GM12864 (cell line): ENCODE measurements at regions not wholly inside any gene's neighbourhood (a gene's known extent, or its start where the extent isn't known, plus 50 kb on each side); places are given as distances from the start of the nearest gene placed in this dataset.

Experiments used
- DNase-seq: peaks from one replicate; pipeline ENCODE4 v3.0.0-alpha.2; 2011; ENCODE audit warnings: low read depth
- H3K4me3 ChIP-seq: 2 replicates; pipeline ENCODE4 v1.5.1; 2011; ENCODE audit warnings: mild to moderate bottlenecking, low read depth, low read length, control low read depth
- CTCF ChIP-seq: IDR thresholded peaks from 2 replicates; pipeline ENCODE4 v1.5.1; 2011; ENCODE audit warnings: low read depth, mild to moderate bottlenecking, moderate library complexity, low read length, control low read depth, inconsistent platforms; ENCODE audit errors: missing control alignments

DNA sequence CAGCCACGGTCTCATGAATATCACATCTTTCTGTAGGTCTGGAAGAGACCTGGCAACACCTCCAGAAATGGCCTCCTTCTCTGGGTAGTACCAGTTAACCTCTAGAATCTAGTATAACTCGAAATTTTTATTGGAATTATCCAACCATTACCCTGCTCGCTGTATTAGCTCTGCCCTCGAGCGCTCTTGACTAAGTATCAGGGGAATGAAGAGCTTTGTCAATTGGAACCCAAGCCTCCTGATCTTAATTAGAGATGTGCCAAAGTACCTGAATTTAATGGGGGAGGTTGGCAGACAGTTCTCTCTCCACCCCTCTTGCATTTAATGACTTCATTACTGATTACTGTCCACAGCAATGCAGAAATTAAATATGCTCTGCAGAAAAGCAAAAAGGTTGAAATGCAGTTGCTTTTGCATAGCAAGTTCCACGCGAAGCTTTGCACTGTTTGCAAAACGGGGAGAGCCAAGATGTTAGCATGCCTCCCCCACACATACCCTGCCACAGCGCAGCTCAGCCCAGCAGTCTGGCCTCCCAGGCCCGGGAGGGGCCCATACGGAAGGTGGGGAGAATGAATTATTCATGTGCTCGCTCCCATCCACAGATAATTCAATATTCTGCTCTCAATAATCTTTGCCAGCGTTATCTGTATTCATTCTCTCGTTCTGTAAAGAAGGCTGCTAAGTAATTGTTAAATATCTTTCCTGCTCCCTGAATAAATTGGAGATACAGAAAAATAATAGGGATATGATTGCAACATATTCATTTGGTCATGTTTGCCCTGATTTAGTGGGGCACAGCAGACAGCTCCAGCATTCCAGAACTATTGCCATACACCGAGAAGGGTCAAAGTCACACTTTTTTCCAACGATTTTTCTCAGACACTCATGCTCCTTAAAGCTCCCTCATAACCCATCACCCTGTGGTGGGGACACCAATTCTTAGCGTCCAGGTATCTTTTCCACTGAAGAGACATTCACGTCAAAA is 305.8 kb downstream of the CDH26 start:
- TF ChIP-seq CTCF: no peak

DNA sequence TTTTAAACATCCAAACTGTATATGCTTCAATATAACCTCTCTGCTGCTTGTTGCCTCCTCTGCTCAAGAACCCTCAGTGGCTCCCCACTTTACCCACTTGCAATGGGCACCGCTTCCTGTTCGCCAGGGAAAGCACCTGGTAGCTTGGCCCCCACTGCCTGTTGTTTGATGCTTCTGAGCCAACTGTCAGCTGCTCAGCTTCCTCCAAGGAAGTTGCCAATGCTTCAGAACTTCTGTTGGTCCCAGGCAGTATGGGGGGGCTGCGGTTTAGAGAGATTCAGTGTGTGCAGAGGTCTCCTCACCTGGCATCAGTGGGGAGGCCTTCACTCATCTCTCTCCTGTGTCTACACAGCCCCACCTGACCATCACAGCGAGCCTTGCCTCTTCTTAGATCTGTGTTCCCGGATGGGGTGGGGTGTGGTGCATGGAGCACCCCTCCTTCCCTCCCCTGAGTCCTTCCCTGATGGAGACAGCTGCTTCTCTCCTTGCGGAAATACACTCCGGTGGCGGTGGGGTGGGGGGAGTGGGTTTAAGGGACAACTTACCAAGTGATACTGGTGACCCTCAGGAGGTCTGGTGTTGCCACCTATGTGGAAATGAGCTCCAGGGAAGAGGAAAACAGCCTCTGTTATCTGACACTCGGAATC is 308.1 kb downstream of the CDH26 start:
- no peak for DNase-seq
- H3K4me3 ChIP-seq: no peak overlapping the region
- no peak for TF ChIP-seq CTCF

More for the DNA sequence above, 305.8 kb downstream of the CDH26 start:
- no peak overlapping the region for H3K4me3 ChIP-seq
- no peak for DNase-seq

- DNase-seq: no peak
- TF ChIP-seq CTCF: no peak
- H3K4me3 ChIP-seq: no peak overlapping the region
Measured at GRCh38 chr20:60268491-60268890, 310.3 kb downstream of the CDH26 start.

DNA sequence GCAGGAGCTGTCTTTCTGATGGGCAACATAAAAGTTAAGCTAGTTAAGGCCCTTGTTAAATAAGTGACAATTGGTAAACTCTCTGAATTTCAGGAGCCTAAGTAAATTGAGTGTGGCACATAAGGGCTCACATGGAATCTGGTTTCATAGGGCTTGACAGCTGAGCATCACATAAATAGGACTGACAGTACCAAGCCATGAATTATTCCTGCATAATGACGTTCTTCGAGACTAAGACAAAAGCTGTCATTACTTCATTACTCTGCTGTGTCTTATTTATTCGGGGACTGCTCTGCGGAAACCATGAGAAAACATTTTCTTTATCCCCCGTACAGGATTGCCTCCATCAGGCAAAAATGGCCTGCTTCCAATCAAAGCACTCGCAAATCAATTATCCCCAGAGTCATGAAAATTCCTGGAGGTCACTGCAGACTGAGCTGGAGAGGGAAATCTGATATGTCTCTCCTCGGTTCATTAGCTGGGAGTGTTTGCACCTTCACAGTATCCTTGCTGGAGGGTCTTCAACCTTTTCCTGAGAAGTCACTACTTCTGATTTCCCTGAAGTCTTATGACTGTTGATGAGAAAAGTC is 311.4 kb downstream of the CDH26 start:
- no peak for TF ChIP-seq CTCF
- no peak overlapping the region for H3K4me3 ChIP-seq
- DNase-seq: no peak

GRCh38 chr20:60270341-60270740 is 312.1 kb downstream of the CDH26 start:
- TF ChIP-seq CTCF: no peak
- no peak for DNase-seq
- no peak overlapping the region for H3K4me3 ChIP-seq

GRCh38 chr20:60271597-60271996 is 313.4 kb downstream of the CDH26 start:
- no peak overlapping the region for H3K4me3 ChIP-seq
- TF ChIP-seq CTCF: peak; percentile 31
- no peak for DNase-seq
